ENCODE measurements at regions not wholly inside any gene's neighbourhood (a gene's known extent, or its start where the extent isn't known, plus 50 kb on each side); places are given as distances from the start of the nearest gene placed in this dataset.

- Histone ChIP-seq H3K9me3 (ENCODE audit: control insufficient read depth in 2 of 3, low read length in 3 of 3) (peaks cover 0 to 3% (median 0%) of the 10 kb centered on the region in 3 experiments), H3K4me1 (ENCODE audit: control insufficient read depth in 2 of 2, insufficient read depth in 2 of 2, low read length in 2 of 2) (no peaks in the 10 kb centered on the region), H3K4me3 (ENCODE audit: low read length) (no peak overlapping the region), H3K27ac (ENCODE audit: low read depth, low read length) (no peak overlapping the region), H3K27me3 (ENCODE audit: control insufficient read depth in 2 of 2, insufficient read depth in 2 of 2, low read length in 2 of 2) (no peaks in the 10 kb centered on the region), H3K36me3 (ENCODE audit: control insufficient read depth in 2 of 3, insufficient read depth in 3 of 3, low read length in 3 of 3) (no peaks in the 10 kb centered on the region)
- DNase-seq: no peak
- Mint-ChIP-seq H3K27ac (no peak overlapping the region), H3K27me3 (no peaks in the 10 kb centered on the region), H3K4me3 (no peak overlapping the region), H3K4me1 (no peaks in the 10 kb centered on the region), H3K36me3 (no peaks in the 10 kb centered on the region), H3K9me3 (peaks cover 0 to 12% (median 4%) of the 10 kb centered on the region in 11 donors)
- ChIA-PET CTCF (no interaction called here), POLR2A (no interaction called here)
- ATAC-seq: no peak
- intact Hi-C loops (cut with micrococcal nuclease): no loop called here
Measured at GRCh38 chr5:165712011-165712410, 2206.6 kb downstream of the MAT2B start.

- DNase-seq (no peak), ATAC-seq (no peak)
- Mint-ChIP-seq H3K4me1 (no peaks in the 10 kb centered on the region), H3K27me3 (no peaks in the 10 kb centered on the region), H3K9me3 (peaks cover 0 to 16% (median 5%) of the 10 kb centered on the region in 11 donors), H3K4me3 (no peak overlapping the region), H3K36me3 (no peaks in the 10 kb centered on the region), H3K27ac (no peak overlapping the region)
- Histone ChIP-seq H3K27ac (ENCODE audit: low read depth, low read length) (no peak overlapping the region), H3K4me3 (ENCODE audit: low read length) (no peak overlapping the region), H3K4me1 (ENCODE audit: control insufficient read depth in 2 of 2, insufficient read depth in 2 of 2, low read length in 2 of 2) (no peaks in the 10 kb centered on the region), H3K9me3 (ENCODE audit: control insufficient read depth in 2 of 3, low read length in 3 of 3) (peaks cover 0 to 3% (median 0%) of the 10 kb centered on the region in 3 experiments), H3K36me3 (ENCODE audit: control insufficient read depth in 2 of 3, insufficient read depth in 3 of 3, low read length in 3 of 3) (no peaks in the 10 kb centered on the region), H3K27me3 (ENCODE audit: control insufficient read depth in 2 of 2, insufficient read depth in 2 of 2, low read length in 2 of 2) (no peaks in the 10 kb centered on the region)
- POLR2A ChIA-PET: no interaction called here
- CTCF ChIA-PET: no interaction called here
- intact Hi-C loops (cut with micrococcal nuclease): no loop called here
Measured at GRCh38 chr5:165714598-165714997, 2209.2 kb downstream of the MAT2B start.

- Histone ChIP-seq H3K4me1 (ENCODE audit: control insufficient read depth in 2 of 2, insufficient read depth in 2 of 2, low read length in 2 of 2) (no peaks in the 10 kb centered on the region), H3K36me3 (ENCODE audit: control insufficient read depth in 2 of 3, insufficient read depth in 3 of 3, low read length in 3 of 3) (no peaks in the 10 kb centered on the region), H3K9me3 (ENCODE audit: control insufficient read depth in 2 of 3, low read length in 3 of 3) (no peaks in the 10 kb centered on the region), H3K27me3 (ENCODE audit: control insufficient read depth in 2 of 2, insufficient read depth in 2 of 2, low read length in 2 of 2) (no peaks in the 10 kb centered on the region), H3K27ac (ENCODE audit: low read depth, low read length) (no peak overlapping the region), H3K4me3 (ENCODE audit: low read length) (no peak overlapping the region)
- ChIA-PET CTCF (no interaction called here), POLR2A (no interaction called here)
- H3K27ac Mint-ChIP-seq: no peak overlapping the region
- peaks cover 0 to 13% (median 3%) of the 10 kb centered on the region in 11 donors for H3K9me3 Mint-ChIP-seq
- no peaks in the 10 kb centered on the region for H3K27me3 Mint-ChIP-seq
- no peak for ATAC-seq
- intact Hi-C loops (cut with micrococcal nuclease): no loop called here
- H3K4me1 Mint-ChIP-seq: peaks cover 0 to 1% (median 0%) of the 10 kb centered on the region in 7 donors
- H3K36me3 Mint-ChIP-seq: no peaks in the 10 kb centered on the region
- no peak overlapping the region for H3K4me3 Mint-ChIP-seq
- DNase-seq: no peak
Measured at GRCh38 chr5:165720901-165721300, 2215.5 kb downstream of the MAT2B start.

- Mint-ChIP-seq H3K27me3 (no peaks in the 10 kb centered on the region), H3K36me3 (no peaks in the 10 kb centered on the region), H3K9me3 (peaks cover 0 to 13% (median 3%) of the 10 kb centered on the region in 11 donors), H3K4me1 (peaks cover 0 to 1% (median 0%) of the 10 kb centered on the region in 7 donors), H3K27ac (no peak overlapping the region), H3K4me3 (no peak overlapping the region)
- ChIA-PET CTCF (no interaction called here), POLR2A (no interaction called here)
- no peaks in the 10 kb centered on the region for H3K4me1 ChIP-seq (ENCODE audit: control insufficient read depth in 2 of 2, insufficient read depth in 2 of 2, low read length in 2 of 2)
- ATAC-seq (no peak), DNase-seq (no peak)
- H3K4me3 ChIP-seq (ENCODE audit: low read length): no peak overlapping the region
- H3K36me3 ChIP-seq (ENCODE audit: control insufficient read depth in 2 of 3, insufficient read depth in 3 of 3, low read length in 3 of 3): no peaks in the 10 kb centered on the region
- no peak overlapping the region for H3K27ac ChIP-seq (ENCODE audit: low read depth, low read length)
- intact Hi-C loops (cut with micrococcal nuclease): no loop called here
- no peaks in the 10 kb centered on the region for H3K9me3 ChIP-seq (ENCODE audit: control insufficient read depth in 2 of 3, low read length in 3 of 3)
- no peaks in the 10 kb centered on the region for H3K27me3 ChIP-seq (ENCODE audit: control insufficient read depth in 2 of 2, insufficient read depth in 2 of 2, low read length in 2 of 2)
Measured at GRCh38 chr5:165722401-165722800, 2217.0 kb downstream of the MAT2B start.

- ATAC-seq (no peak), DNase-seq (no peak)
- peaks cover 0 to 11% (median 3%) of the 10 kb centered on the region in 11 donors for H3K9me3 Mint-ChIP-seq
- H3K27me3 ChIP-seq (ENCODE audit: control insufficient read depth in 2 of 2, insufficient read depth in 2 of 2, low read length in 2 of 2): no peaks in the 10 kb centered on the region
- intact Hi-C loops (cut with micrococcal nuclease): no loop called here
- H3K4me3 Mint-ChIP-seq: no peak overlapping the region
- CTCF ChIA-PET: no interaction called here
- no peaks in the 10 kb centered on the region for H3K36me3 ChIP-seq (ENCODE audit: control insufficient read depth in 2 of 3, insufficient read depth in 3 of 3, low read length in 3 of 3)
- no peaks in the 10 kb centered on the region for H3K36me3 Mint-ChIP-seq
- H3K4me1 ChIP-seq (ENCODE audit: control insufficient read depth in 2 of 2, insufficient read depth in 2 of 2, low read length in 2 of 2): no peaks in the 10 kb centered on the region
- no peak overlapping the region for H3K4me3 ChIP-seq (ENCODE audit: low read length)
- POLR2A ChIA-PET: no interaction called here
- no peak overlapping the region for H3K27ac Mint-ChIP-seq
- H3K27ac ChIP-seq (ENCODE audit: low read depth, low read length): no peak overlapping the region
- no peaks in the 10 kb centered on the region for H3K9me3 ChIP-seq (ENCODE audit: control insufficient read depth in 2 of 3, low read length in 3 of 3)
- H3K4me1 Mint-ChIP-seq: peaks cover 0 to 1% (median 0%) of the 10 kb centered on the region in 7 donors
- H3K27me3 Mint-ChIP-seq: no peaks in the 10 kb centered on the region
Measured at GRCh38 chr5:165723931-165724330, 2218.5 kb downstream of the MAT2B start.

- Mint-ChIP-seq H3K36me3 (no peaks in the 10 kb centered on the region), H3K4me1 (no peaks in the 10 kb centered on the region), H3K27ac (no peak overlapping the region), H3K27me3 (no peaks in the 10 kb centered on the region), H3K9me3 (peaks cover 0 to 11% (median 3%) of the 10 kb centered on the region in 11 donors), H3K4me3 (no peak overlapping the region)
- Histone ChIP-seq H3K36me3 (ENCODE audit: control insufficient read depth in 2 of 3, insufficient read depth in 3 of 3, low read length in 3 of 3) (no peaks in the 10 kb centered on the region), H3K9me3 (ENCODE audit: control insufficient read depth in 2 of 3, low read length in 3 of 3) (no peaks in the 10 kb centered on the region), H3K27ac (ENCODE audit: low read depth, low read length) (no peak overlapping the region), H3K4me1 (ENCODE audit: control insufficient read depth in 2 of 2, insufficient read depth in 2 of 2, low read length in 2 of 2) (no peaks in the 10 kb centered on the region), H3K27me3 (ENCODE audit: control insufficient read depth in 2 of 2, insufficient read depth in 2 of 2, low read length in 2 of 2) (no peaks in the 10 kb centered on the region), H3K4me3 (ENCODE audit: low read length) (no peak overlapping the region)
- POLR2A ChIA-PET: no interaction called here
- intact Hi-C loops (cut with micrococcal nuclease): no loop called here
- ATAC-seq (no peak), DNase-seq (no peak)
- CTCF ChIA-PET: no interaction called here
Measured at GRCh38 chr5:165728425-165728824, 2223.0 kb downstream of the MAT2B start.

GRCh38 chr5:165735388-165735787 lies 2230.0 kb downstream of the MAT2B start:
- ChIA-PET POLR2A (no interaction called here), CTCF (no interaction called here)
- Mint-ChIP-seq H3K9me3 (peaks cover 4 to 30% (median 10%) of the 10 kb centered on the region in 11 donors), H3K27ac (no peak overlapping the region), H3K36me3 (no peaks in the 10 kb centered on the region), H3K4me3 (no peak overlapping the region), H3K4me1 (no peaks in the 10 kb centered on the region), H3K27me3 (no peaks in the 10 kb centered on the region)
- no peaks in the 10 kb centered on the region for H3K4me1 ChIP-seq (ENCODE audit: control insufficient read depth in 2 of 2, insufficient read depth in 2 of 2, low read length in 2 of 2)
- no peak overlapping the region for H3K27ac ChIP-seq (ENCODE audit: low read depth, low read length)
- DNase-seq (no peak), ATAC-seq (no peak)
- intact Hi-C loops (cut with micrococcal nuclease): no loop called here
- no peak overlapping the region for H3K4me3 ChIP-seq (ENCODE audit: low read length)
- H3K9me3 ChIP-seq (ENCODE audit: control insufficient read depth in 2 of 3, low read length in 3 of 3): no peaks in the 10 kb centered on the region
- no peaks in the 10 kb centered on the region for H3K36me3 ChIP-seq (ENCODE audit: control insufficient read depth in 2 of 3, insufficient read depth in 3 of 3, low read length in 3 of 3)
- H3K27me3 ChIP-seq (ENCODE audit: control insufficient read depth in 2 of 2, insufficient read depth in 2 of 2, low read length in 2 of 2): no peaks in the 10 kb centered on the region

All from naive thymus-derived CD4-positive, alpha-beta T cell (primary cell).